ENCODE measurements at regions not wholly inside any gene's neighbourhood (a gene's known extent, or its start where the extent isn't known, plus 50 kb on each side); places are given as distances from the start of the nearest gene placed in this dataset.

DNA sequence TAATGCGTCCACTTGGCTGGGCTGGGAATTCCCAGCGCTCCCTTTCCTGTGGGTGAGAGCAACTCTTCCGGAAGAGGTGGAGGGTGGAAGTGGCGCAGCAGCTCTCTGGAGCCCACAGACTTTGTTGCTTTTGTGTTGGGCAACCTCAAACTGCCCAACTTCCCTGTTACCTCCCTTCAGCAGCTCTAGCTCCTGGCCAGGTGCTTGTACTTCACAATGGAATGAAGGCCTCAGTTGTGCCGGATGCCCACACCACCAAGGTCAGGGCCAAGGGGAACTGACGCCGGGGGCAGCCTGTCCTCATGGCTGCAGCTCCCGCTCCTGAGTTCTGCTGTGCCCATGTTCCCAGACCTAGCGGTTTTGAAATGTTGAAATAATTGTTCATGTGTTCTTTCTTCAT lies 322.9 kb downstream of the GALR1 start:
- DNase-seq (ENCODE audit: low read depth in 2 of 2), result no peak

GRCh38 chr18:77573571-77573970 lies 323.9 kb downstream of the GALR1 start:
- DNase-seq (ENCODE audit: low read depth in 2 of 2), result no peak

DNA sequence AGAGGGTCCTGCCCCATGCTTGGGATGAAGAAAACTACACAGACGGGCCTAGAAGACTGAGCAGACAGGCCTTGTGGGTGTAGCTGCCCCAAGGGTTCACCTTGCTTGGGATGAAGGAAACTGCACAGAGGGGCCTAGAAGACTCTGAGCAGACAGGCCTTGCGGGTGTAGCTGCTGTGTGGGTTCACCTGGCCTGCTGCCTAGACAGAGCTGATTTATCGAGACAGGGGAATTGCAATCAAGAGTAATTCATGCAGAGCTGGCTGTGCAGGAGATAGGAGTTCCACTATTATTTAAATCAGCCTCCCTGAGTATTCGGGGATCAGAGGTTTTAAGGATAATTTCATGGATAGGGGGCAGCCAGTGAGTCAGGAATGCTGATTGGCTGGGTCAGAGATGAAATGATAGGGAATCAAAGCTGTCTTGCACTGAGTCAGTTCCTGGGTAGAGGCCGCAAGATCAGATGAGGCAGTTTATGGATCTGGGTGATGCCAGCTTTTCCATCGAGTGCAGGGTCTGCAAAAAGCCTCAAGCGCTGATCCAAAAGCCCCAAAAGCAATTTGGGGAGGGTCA lies 341.4 kb downstream of the GALR1 start:
- DNase-seq (ENCODE audit: low read depth in 2 of 2), result no peak

GRCh38 chr18:77597726-77598125 lies 348.1 kb downstream of the GALR1 start:
- DNase-seq (ENCODE audit: low read depth in 2 of 2), result no peak

DNA sequence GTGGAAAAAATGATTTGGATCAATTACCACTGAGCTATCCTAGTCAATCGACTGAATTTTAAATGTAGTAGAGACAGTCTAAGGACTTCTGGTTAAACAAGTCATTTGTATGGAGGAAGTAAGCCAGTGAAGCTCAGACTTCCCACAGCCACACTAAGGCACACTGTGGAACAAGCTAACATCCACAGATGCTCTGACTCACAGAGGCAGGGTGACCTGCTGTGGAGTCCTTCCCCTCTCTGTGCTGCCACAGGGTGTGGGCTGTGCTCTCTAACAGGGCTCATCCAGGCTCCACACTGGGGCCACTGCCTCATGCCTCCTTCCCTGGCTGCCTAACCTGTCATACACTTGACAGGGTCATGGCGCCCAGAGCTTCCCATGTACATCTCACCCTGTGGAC lies 351.0 kb downstream of the GALR1 start:
- DNase-seq (ENCODE audit: low read depth in 2 of 2), result no peak

DNA sequence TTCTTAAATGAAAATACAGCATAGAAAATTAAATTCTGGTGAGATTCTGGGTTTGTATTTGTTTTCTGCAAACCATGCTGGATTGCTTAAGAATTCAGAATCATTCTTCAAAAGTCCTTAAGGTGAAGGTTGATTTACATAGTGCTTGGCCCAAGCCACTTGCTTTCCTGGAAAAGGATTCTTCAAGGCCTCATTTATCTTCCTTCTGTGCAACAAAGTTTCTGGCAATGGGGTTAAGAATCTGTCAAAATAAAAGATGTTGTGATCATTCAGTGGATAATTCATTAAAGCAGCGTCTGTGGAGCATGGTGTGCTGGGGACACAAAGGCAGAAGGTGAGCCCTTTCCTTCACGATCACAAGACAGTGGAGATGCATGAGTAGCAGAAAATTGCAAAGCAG lies 351.9 kb downstream of the GALR1 start:
- no peak for DNase-seq (ENCODE audit: low read depth in 2 of 2)

DNA sequence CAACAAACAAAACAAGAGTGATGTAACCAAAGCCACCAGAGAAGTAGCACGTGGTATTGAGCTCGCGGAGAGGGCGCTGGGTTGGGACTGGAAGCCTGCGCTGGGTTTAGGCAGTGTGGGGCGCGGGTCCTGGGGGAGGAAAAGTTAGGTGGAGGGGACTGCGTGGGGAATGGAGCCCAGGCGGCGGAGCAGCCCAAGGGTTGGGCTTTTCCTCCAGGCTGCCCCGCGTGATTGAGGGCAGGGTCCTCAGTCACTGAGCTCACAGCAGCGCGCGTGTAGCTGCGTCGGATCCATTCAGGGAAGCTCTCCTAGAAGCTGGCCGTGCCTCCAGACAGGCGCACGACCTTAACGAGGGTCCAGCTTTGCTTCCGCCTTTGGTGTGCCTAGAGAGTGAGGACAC lies 357.4 kb downstream of the GALR1 start:
- DNase-seq (ENCODE audit: low read depth in 2 of 2), result no peak

- DNase-seq (ENCODE audit: low read depth in 2 of 2), result no peak
Measured at GRCh38 chr18:77608807-77609206, 359.2 kb downstream of the GALR1 start.

GRCh38 chr18:77617694-77618093 lies 368.0 kb downstream of the GALR1 start:
- DNase-seq (ENCODE audit: low read depth in 2 of 2), result no peak

- DNase-seq (ENCODE audit: low read depth in 2 of 2), result no peak
Measured at GRCh38 chr18:77619525-77619924, 369.9 kb downstream of the GALR1 start.

DNA sequence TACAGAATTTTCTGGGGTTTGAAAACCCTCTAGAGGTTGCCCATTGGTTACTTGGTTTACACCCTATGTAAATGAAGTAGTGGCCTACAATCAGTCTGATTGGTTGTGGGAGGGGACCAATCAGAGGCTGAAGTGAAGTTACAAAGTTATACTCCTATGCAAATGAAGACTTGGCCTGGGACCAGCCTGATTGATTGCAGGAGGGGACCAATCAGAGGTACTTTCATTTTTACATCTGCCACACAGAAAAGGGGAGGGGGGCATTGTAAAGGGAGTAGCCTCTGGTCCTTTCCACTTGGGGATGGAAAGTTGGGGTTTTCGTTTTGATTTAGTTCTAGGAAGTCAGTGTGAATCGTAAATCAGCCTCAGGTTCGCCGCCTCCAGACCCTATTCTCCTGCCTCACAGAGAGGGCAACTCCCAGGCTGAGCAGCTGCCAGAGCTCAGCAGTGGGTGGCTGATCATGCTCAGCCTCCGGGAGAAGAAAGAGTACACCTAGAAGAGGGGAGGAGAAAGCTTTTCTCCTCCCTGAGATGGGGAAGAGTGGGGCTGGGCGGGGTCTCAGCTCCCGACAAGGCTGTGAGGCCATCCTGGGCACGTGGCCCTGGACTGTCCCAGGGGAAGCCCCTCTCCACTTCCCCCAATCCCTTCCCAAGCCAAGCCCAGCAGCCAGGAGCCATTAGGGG lies 372.5 kb downstream of the GALR1 start:
- DNase-seq (ENCODE audit: low read depth in 2 of 2), result no peak

- DNase-seq (ENCODE audit: low read depth in 2 of 2), result no peak
Measured at GRCh38 chr18:77632758-77633157, 383.1 kb downstream of the GALR1 start.

DNA sequence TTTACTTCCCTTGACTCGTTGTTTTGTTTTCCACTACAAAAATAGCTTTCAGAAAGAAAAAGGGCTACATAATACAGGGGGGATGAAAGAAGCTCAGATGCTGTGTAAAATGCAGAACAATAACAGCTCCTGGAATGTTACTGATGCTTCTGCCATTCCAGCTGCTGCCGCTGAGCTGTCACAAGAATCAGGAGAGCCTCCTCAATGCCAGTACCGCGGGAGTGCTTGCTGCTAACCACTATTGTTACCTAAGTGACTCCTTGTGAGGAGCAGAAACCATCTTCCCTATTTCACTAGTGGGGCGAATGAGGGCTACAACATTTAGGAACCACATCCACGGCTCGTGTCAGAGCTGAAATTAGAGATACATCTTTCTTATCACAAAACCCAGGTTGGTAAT lies 384.8 kb downstream of the GALR1 start:
- no peak for DNase-seq (ENCODE audit: low read depth in 2 of 2)

GRCh38 chr18:77635451-77635850 lies 385.8 kb downstream of the GALR1 start:
- DNase-seq (ENCODE audit: low read depth in 2 of 2), result no peak

DNA sequence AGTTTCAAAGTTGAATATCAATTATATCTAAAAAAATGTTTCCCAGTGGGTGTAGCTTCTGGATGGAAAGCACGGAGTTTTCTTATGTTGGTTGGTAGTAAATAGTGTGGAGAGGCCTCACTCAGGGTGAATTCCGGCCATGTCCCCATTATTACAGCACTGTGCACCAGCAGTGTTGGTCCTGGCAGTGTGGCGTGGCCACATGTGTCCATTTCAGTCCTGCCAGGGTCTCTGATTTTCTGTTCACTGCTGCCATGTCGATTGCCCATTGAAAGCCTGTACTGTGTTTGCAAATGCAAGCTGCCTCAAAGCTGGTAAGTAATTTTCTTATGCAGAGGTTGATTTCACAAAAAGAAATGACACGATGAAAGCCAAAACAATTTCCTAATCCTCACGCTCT lies 386.2 kb downstream of the GALR1 start:
- no peak for DNase-seq (ENCODE audit: low read depth in 2 of 2)

DNA sequence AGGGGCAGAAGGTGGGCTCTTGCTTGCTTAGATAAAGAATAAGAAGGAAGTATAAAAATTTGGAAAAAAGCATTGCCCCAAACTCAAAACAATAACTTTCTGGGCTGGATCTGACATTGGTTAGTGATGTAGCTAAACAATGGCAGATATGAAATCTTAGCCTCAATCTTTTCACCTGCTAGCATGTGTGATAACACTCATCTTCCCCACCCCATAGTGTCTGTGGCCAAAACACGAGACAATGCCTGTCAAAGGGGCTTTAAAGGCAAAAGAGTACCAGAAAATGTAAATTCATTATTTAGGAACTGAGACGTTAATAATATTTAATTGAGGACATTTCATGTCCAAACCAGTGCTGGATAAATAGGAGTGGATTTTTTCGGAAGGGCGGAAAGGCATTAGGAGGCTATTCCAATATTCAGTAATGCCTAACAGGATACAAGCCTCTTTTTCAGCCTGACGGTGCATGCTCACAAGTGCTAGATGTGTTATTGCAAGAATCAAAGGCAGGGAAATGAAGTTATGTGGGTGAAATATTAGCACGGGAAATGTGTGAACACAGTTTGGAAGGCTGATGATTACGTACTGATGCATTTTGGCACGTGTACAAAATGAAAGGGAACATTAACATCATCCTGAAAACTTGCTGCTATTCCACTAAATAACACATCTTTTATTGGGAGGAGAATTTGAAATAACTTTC lies 395.7 kb downstream of the GALR1 start:
- DNase-seq (ENCODE audit: low read depth in 2 of 2), result no peak

DNA sequence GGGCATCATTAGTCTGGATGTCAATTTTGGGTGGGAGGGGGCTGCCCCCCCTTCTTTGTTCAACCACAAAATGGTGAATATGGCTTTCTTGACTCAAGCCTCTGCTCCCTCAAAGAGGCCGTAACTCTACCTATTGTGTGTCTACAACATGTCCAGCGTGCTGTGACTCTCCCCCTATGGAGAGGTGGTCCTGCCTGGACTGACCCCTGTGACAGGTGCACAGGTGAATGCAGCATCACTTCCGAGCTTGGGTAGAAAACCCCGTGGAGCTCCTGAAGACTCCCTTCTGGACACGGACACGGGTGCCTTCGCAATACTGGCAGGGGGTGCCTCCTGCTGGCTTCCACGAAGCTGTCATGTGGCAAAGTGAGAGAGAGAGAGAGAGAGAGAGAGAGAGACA lies 397.8 kb downstream of the GALR1 start:
- DNase-seq (ENCODE audit: low read depth in 2 of 2), result no peak

DNA sequence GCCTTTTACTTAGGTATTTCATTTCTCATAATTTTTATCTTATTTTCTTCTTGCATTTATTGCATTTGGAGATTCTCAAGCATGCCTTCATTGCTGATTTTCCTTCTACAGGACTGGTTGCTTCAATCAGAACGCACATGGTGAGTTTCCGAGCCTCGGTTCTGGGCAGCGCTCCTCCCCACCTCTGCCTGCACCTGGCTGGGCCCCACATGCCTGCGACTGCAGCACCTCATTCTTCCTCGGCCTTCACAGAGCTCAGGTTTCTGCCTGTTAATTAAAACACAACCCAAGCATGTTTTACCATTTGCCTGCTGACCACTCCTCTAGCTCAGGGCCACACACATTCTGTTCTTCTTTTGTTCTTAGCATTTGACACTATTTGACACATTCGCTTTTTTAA lies 398.8 kb downstream of the GALR1 start:
- no peak for DNase-seq (ENCODE audit: low read depth in 2 of 2)

- peak in 1 of 2 donors; percentile 40 for DNase-seq (ENCODE audit: low read depth in 2 of 2)
Measured at GRCh38 chr18:77650799-77651385, 401.2 kb downstream of the GALR1 start.

DNA sequence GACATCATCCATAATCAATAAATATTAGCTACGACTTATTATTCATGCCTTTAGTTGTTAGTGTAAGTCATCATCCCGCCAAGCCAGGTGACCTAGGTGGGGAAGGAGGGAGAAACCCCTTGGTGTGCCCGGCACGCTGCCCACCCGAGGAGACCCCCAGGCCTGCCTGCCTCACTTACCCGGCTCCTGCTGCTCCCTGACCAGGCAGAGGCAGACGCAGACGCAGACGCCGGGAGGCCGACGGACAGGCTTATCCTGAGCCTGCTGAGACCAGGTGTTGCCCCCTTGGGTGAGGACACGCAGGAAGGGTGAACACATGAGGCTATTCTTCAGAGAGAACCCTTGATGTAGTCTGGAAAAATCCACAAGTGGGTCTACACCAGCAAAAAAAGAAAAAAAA lies 401.8 kb downstream of the GALR1 start:
- DNase-seq (ENCODE audit: low read depth in 2 of 2), result no peak

DNA sequence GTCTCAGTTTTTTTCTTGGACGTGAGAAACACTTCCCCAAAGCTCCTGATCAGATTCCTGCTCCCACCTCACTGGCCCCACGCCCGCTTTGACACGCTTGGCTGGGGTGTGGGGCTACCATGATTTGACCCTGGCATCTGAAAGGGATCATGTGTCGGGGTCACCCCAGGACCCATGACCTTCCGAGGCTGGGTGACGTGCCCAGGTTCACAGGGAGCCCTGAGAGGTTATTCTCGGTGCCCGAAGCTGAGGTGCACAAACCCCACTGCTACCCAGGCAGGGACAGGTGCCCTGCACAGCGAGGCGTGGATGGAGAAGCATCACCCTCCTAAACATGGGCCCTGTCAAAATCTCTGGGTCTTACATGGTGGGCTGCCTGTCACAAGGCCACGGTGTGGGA lies 404.1 kb downstream of the GALR1 start:
- DNase-seq (ENCODE audit: low read depth in 2 of 2), result no peak

GRCh38 chr18:77654302-77654701 lies 404.7 kb downstream of the GALR1 start:
- no peak for DNase-seq (ENCODE audit: low read depth in 2 of 2)

Measured in stimulated activated CD8-positive, alpha-beta memory T cell treated with anti-CD3 and anti-CD28 coated beads, Interleukin-7, amount 100 ng/mL, for 4 hours (primary cell).